CD4-positive, alpha-beta T cell treated with Interleukin-2 at 100 ng/mL for 4 hours (primary cell): ENCODE measurements at regions not wholly inside any gene's neighbourhood (a gene's known extent, or its start where the extent isn't known, plus 50 kb on each side); places are given as distances from the start of the nearest gene placed in this dataset.

Experiments used
- DNase-seq: peaks from one replicate; pipeline ENCODE4 v3.0.0-alpha.2; 2020; ENCODE audit warnings: low spot score

- no peak for DNase-seq
Measured at GRCh38 chr2:30310371-30310770, 79.0 kb downstream of the LBH start.

GRCh38 chr2:30310955-30311354 is 79.6 kb downstream of the LBH start:
- DNase-seq: no peak

- no peak for DNase-seq
Measured at GRCh38 chr2:30311711-30312110, 80.4 kb downstream of the LBH start.

GRCh38 chr2:30312916-30313315 is 81.6 kb downstream of the LBH start:
- no peak for DNase-seq

- DNase-seq: no peak
Measured at GRCh38 chr2:30314981-30315380, 83.6 kb downstream of the LBH start.

GRCh38 chr2:30315391-30316063 is 84.2 kb downstream of the LBH start:
- DNase-seq: peak; percentile 59

GRCh38 chr2:30316408-30316807 is 85.1 kb downstream of the LBH start:
- no peak for DNase-seq

- no peak for DNase-seq
Measured at GRCh38 chr2:30318987-30319782, 87.9 kb downstream of the LBH start.

- DNase-seq: no peak
Measured at GRCh38 chr2:30321466-30321865, 90.1 kb downstream of the LBH start.

- no peak for DNase-seq
Measured at GRCh38 chr2:30323499-30323898, 92.2 kb downstream of the LBH start.

GRCh38 chr2:30324245-30324908 is 93.0 kb downstream of the LBH start:
- DNase-seq: no peak

GRCh38 chr2:30325600-30326328 is 94.4 kb downstream of the LBH start:
- DNase-seq: no peak

GRCh38 chr2:30326497-30326896 is 95.2 kb downstream of the LBH start:
- DNase-seq: no peak

GRCh38 chr2:30331038-30331437 is 99.7 kb downstream of the LBH start:
- DNase-seq: no peak

- DNase-seq: no peak
Measured at GRCh38 chr2:30331869-30332268, 100.5 kb downstream of the LBH start.

GRCh38 chr2:30332791-30333453 is 101.6 kb downstream of the LBH start:
- DNase-seq: peak; percentile 18

- DNase-seq: peak; percentile 17
Measured at GRCh38 chr2:30334762-30335363, 103.5 kb downstream of the LBH start.

- no peak for DNase-seq
Measured at GRCh38 chr2:30336084-30336483, 104.8 kb downstream of the LBH start.

- DNase-seq: peak; percentile 69
Measured at GRCh38 chr2:30336978-30337841, 105.9 kb downstream of the LBH start.

- DNase-seq: no peak
Measured at GRCh38 chr2:30338475-30338874, 107.1 kb downstream of the LBH start.
